D721Med (cell line): ENCODE measurements at regions not wholly inside any gene's neighbourhood (a gene's known extent, or its start where the extent isn't known, plus 50 kb on each side); places are given as distances from the start of the nearest gene placed in this dataset.

Experiments used
- DNase-seq: peaks from one replicate; pipeline ENCODE4 v3.0.0; 2011; ENCODE audit warnings: low spot score; ENCODE audit not compliant: insufficient read length
- FAIRE-seq: peaks from 2 replicates; lab custom pipeline; 2011; peaks lifted over from hg19 to GRCh38; lab: Jason Lieb, UNC
- CTCF ChIP-seq: IDR thresholded peaks from 2 replicates; pipeline ENCODE4 v1.5.1; 2012; ENCODE audit warnings: mild to moderate bottlenecking, control low read depth; ENCODE audit not compliant: insufficient read depth; ENCODE audit errors: missing control alignments

GRCh38 chr2:105645031-105645937 is 99.4 kb upstream of the NCK2 start:
- no peak for TF ChIP-seq CTCF
- DNase-seq (no peak), FAIRE-seq (no peak)

- no peak for FAIRE-seq
- DNase-seq, result no peak
- no peak for TF ChIP-seq CTCF
These were observed 100.3 kb upstream of the NCK2 start for GRCh38 chr2:105644174-105644980.

GRCh38 chr2:105643405-105644173 is 101.1 kb upstream of the NCK2 start:
- no peak for DNase-seq
- TF ChIP-seq CTCF, result no peak
- no peak for FAIRE-seq

- no peak for FAIRE-seq
- no peak for TF ChIP-seq CTCF
- DNase-seq, result no peak
These were observed 103.3 kb upstream of the NCK2 start for GRCh38 chr2:105641389-105641811.

- no peak for TF ChIP-seq CTCF
- no peak for DNase-seq
- no peak for FAIRE-seq
These were observed 104.5 kb upstream of the NCK2 start for GRCh38 chr2:105640246-105640645.

- FAIRE-seq, result no peak
- TF ChIP-seq CTCF, result no peak
These were observed 108.5 kb upstream of the NCK2 start for GRCh38 chr2:105636109-105636740.

More at GRCh38 chr2:105636109-105636740, 108.5 kb upstream of the NCK2 start:
- no peak for DNase-seq
